Mesothelial cell of epicardium (in vitro differentiated cells): ENCODE measurements at regions not wholly inside any gene's neighbourhood (a gene's known extent, or its start where the extent isn't known, plus 50 kb on each side); places are given as distances from the start of the nearest gene placed in this dataset.
A peak's percentile ranks its signal among the peaks of the same experiment; 100 is the strongest.

ENCODE experiments used
- DNase-seq, 2 experiments: peaks; one replicate each; pipeline ENCODE4 v3.0.0; 2021; ENCODE audit warnings: low spot score in 2 of 2; ENCODE audit not compliant: unreplicated experiment in 2 of 2
- H3K27ac Mint-ChIP-seq: 2 replicates; pipeline ENCODE4 v1.8.0; 2021; ENCODE audit warnings: mixed read lengths
- H3K27me3 Mint-ChIP-seq: 2 replicates; pipeline ENCODE4 v1.8.0; 2021; ENCODE audit warnings: low read depth, mixed read lengths
- H3K36me3 Mint-ChIP-seq: 2 replicates; pipeline ENCODE4 v1.8.0; 2021; ENCODE audit warnings: mixed read lengths
- H3K4me1 Mint-ChIP-seq: 2 replicates; pipeline ENCODE4 v1.8.0; 2021; ENCODE audit warnings: mixed read lengths
- H3K4me3 Mint-ChIP-seq: 2 replicates; pipeline ENCODE4 v1.8.0; 2021; ENCODE audit warnings: mild to moderate bottlenecking, moderate library complexity, mixed read lengths
- H3K9me3 Mint-ChIP-seq: 2 replicates; pipeline ENCODE4 v1.8.0; 2021; ENCODE audit warnings: mixed read lengths
- TF ChIP-seq, protein P1 (sequence below): fragments of 200-600 bp; sonication (generic); IDR thresholded peaks from one replicate; pipeline ENCODE4 v1.5.0; 2021; ENCODE audit warnings: antibody characterized with exemption; ENCODE audit not compliant: unreplicated experiment

DNA sequence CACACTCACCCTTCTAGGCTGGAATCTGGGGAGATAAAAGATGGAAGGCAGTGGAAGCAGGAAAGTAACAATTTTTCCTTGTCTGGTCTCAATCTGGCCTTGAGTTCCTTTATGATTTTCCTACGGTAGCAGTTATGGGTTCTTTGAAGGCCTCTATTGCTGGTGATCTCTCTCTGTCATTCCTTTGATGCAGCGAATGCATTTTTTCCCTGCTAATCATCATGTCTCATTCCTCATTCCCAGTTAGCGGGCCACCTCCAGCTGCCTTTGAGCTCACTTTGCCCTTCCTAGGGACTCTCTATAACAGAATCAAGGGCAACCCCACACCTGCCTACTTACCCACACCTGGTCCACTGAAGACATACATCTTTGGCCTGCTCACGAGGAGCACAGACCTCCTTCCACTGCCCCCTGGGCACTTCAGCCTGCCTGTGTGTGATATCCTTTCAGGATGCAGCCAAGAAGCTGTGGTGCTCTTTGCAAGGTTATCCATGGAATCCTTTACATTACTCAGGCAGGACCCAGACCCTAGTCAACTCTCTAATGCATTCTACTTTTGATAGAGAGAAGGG lies 191.7 kb downstream of the DRD1 start:
- TF ChIP-seq, protein P1, sequence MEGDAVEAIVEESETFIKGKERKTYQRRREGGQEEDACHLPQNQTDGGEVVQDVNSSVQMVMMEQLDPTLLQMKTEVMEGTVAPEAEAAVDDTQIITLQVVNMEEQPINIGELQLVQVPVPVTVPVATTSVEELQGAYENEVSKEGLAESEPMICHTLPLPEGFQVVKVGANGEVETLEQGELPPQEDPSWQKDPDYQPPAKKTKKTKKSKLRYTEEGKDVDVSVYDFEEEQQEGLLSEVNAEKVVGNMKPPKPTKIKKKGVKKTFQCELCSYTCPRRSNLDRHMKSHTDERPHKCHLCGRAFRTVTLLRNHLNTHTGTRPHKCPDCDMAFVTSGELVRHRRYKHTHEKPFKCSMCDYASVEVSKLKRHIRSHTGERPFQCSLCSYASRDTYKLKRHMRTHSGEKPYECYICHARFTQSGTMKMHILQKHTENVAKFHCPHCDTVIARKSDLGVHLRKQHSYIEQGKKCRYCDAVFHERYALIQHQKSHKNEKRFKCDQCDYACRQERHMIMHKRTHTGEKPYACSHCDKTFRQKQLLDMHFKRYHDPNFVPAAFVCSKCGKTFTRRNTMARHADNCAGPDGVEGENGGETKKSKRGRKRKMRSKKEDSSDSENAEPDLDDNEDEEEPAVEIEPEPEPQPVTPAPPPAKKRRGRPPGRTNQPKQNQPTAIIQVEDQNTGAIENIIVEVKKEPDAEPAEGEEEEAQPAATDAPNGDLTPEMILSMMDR: no peak

GRCh38 chr5:175250426-175250825 lies 193.6 kb downstream of the DRD1 start:
- Mint-ChIP-seq H3K9me3 (no peaks in the 10 kb centered on the region), H3K4me3 (no peak overlapping the region), H3K27ac (no peak overlapping the region), H3K4me1 (peaks cover 3% of the 10 kb centered on the region), H3K27me3 (peaks cover 54% of the 10 kb centered on the region), H3K36me3 (no peaks in the 10 kb centered on the region)
- TF ChIP-seq, protein P1: no peak
- no peak for DNase-seq

More for the DNA sequence above, 191.7 kb downstream of the DRD1 start:
- Mint-ChIP-seq H3K27me3 (peaks cover 37% of the 10 kb centered on the region), H3K36me3 (no peaks in the 10 kb centered on the region), H3K4me3 (no peak overlapping the region), H3K27ac (no peak overlapping the region), H3K9me3 (no peaks in the 10 kb centered on the region), H3K4me1 (no peaks in the 10 kb centered on the region)
- DNase-seq: no peak

DNA sequence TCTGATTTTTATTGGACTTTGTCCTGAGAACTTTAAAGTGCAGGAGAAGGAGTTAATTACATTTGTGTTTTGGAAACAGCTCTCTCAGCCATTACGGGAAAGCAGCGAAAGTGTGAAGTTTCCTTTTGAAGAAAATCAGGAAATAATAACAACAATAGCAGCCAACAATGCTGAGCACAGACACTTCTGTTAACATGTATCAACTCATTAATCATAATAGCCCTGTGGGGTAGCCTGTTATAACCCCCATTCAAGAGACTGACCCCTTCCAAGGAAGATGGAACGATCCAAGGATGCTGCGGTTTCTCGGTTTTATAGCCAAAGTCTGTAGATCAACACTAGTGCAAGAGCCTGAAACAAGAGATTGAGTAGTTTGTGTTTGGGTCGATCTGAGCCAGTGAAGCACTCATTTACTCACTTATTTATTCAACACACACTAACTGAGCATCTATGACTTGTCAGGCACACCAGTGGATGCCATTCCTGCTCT lies 195.5 kb downstream of the DRD1 start:
- no peak for DNase-seq
- Mint-ChIP-seq H3K27ac (no peak overlapping the region), H3K9me3 (no peaks in the 10 kb centered on the region), H3K36me3 (no peaks in the 10 kb centered on the region), H3K4me1 (peaks cover 7% of the 10 kb centered on the region), H3K27me3 (peaks cover 59% of the 10 kb centered on the region), H3K4me3 (no peak overlapping the region)
- TF ChIP-seq, protein P1: no peak

DNA sequence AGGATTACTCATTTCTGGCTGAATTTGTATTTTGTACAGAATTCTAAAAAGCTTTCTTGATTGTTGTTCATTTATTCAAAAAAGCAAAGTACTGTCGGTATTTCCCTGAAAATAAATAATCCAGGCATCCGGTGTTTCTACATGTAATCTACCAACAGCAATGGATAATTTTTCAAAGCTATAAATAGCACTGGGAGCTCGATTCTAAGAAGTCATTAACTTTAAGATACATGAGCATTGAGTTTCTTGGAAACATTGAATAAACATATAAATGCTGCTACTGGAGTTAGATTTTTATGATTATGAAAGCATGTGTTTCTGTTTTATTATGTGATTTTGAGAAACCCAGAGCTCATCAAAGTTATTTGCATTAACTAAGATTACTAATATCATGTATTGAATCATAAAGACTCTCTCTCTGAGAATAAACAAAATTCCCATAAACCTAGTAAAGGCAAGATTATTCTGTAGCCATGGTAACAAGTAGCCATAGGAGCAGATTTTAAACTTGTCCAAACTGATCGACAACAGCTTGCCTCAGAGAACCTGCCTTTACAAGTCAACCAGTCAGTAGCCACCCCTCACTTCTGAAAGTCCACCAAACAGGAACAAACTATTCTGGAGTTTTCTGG lies 197.0 kb downstream of the DRD1 start:
- no peak for DNase-seq
- peak overlapping the region; percentile 12 for H3K27ac Mint-ChIP-seq
- no peaks in the 10 kb centered on the region for H3K36me3 Mint-ChIP-seq
- TF ChIP-seq, protein P1: no peak
- H3K9me3 Mint-ChIP-seq: no peaks in the 10 kb centered on the region
- peaks cover 7% of the 10 kb centered on the region for H3K4me1 Mint-ChIP-seq
- peaks cover 57% of the 10 kb centered on the region for H3K27me3 Mint-ChIP-seq
- no peak overlapping the region for H3K4me3 Mint-ChIP-seq

GRCh38 chr5:175246242-175246888 lies 197.6 kb downstream of the DRD1 start:
- H3K9me3 Mint-ChIP-seq: no peaks in the 10 kb centered on the region
- peak overlapping the region; percentile 12 for H3K27ac Mint-ChIP-seq
- TF ChIP-seq, protein P1: no peak
- peaks cover 57% of the 10 kb centered on the region for H3K27me3 Mint-ChIP-seq
- H3K4me3 Mint-ChIP-seq: no peak overlapping the region
- no peak for DNase-seq
- H3K4me1 Mint-ChIP-seq: peaks cover 7% of the 10 kb centered on the region
- H3K36me3 Mint-ChIP-seq: no peaks in the 10 kb centered on the region
